ENCODE measurements at regions not wholly inside any gene's neighbourhood (a gene's known extent, or its start where the extent isn't known, plus 50 kb on each side); places are given as distances from the start of the nearest gene placed in this dataset.

- TF ChIP-seq POLR2A (IDR thresholded peaks at IDR 0.05), result no peak
- no peak for TF ChIP-seq CTCF (IDR thresholded peaks at IDR 0.05)
Observed at GRCh38 chr1:199405634-199406196, 621.8 kb upstream of the NR5A2 start.
